ENCODE measurements at regions not wholly inside any gene's neighbourhood (a gene's known extent, or its start where the extent isn't known, plus 50 kb on each side); places are given as distances from the start of the nearest gene placed in this dataset.

DNA sequence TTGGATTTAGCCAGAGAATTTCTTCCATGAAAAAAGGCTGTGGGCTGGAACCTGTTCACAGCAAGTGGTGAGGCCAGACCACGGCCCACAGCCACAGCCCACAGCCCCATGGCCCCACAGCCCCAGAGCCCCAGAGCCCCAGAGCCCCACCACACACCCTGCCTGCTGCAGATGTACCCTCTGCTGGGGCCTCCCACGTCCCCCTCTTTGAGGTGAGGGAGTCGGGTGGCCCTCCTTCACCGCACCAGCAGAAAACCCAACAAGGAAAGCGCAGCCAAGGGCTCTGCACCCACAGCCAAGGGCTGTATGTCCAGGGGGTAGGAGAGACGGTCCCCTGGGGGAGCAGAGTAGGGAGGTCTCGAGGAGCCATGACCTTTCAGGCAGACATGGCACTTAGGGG is 327.5 kb upstream of the DIO3 start:
- no peak for DNase-seq

DNA sequence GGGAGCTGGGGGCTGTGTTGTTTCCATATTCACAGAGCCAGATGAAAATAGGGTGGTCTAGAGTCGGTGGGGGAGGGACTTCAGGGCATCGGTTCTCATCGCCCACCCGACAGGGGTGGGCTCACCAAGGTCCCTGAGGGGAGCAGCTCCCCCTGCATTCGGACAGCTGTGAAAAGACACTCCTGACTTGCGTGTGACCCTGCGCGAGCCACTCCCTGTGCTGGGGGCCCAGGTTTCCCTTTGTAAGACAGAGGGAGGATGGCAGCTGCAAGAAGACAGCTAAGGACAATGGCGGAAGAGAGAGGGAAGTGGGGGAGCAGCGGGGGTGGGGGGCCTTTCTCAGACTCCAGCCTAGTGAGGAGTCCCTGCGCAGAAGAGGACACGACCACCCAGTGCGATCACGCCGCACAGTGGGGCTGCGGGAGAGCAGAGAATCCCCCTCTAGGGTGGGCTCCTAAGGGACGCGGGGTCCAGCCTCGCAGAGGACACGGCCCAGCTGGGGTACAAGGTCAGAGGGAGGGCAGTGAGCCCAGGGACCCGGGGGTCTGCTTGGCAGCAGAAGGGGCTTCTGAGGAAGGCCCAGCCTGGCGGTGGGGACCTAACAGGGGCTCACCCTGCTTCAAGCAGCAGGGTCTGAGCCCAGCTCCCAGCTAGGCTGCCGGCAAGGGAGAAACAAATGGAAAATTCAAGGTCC is 326.9 kb upstream of the DIO3 start:
- no peak for DNase-seq

DNA sequence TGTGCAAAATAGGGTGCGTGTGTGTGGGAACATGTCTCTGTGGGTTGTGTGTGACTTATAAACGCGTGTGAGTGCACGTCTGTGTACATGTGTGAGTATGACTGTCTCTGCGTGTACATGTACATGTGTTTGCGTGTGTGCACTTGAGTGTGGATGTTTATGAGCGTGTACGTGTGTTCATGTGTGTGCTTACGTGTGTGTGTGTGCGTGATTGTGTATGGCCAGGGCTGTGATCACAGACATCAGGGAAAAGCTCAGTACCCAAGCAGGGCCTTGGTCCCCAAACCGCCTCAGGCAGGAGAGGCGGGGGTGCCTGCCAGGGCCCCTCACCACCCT is 326.3 kb upstream of the DIO3 start:
- DNase-seq: no peak

DNA sequence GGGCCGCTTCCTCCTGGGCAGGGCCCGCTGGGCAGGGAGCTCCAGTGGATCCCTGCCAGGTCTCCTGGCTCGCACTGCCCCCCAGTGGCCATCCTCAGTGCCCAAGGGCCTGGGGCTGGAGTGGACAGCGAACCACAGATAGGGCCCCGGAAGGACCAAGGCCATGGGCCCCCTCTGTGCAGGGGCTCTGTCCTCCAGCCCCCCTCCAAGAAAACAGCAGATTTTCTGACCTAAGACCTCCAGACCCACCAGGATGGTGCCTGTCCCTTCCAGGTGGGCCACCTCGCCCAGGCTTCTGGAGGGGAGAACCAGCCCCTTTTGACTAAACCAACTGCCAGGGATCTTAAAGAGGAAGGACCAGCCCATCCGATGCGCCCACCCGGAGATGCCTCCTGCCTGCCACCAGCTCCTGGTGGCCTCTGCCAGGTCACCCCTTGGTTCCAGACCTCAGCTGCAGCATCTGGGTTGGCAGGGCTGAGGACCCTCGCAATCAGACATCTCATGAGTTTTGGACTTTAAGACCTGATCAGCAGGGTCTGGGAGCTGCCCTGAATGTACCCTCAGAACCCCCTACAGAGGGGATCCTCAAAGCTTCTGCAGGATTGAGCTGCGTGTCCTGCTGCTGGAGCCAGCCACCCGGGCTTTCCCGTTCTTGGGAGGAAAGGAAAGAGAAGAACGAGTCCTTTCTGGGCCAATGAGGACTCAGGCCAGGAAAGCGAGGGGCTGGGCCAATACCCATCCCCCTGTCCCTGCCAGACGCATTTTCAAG is 325.8 kb upstream of the DIO3 start:
- DNase-seq: peak; percentile 74

DNA sequence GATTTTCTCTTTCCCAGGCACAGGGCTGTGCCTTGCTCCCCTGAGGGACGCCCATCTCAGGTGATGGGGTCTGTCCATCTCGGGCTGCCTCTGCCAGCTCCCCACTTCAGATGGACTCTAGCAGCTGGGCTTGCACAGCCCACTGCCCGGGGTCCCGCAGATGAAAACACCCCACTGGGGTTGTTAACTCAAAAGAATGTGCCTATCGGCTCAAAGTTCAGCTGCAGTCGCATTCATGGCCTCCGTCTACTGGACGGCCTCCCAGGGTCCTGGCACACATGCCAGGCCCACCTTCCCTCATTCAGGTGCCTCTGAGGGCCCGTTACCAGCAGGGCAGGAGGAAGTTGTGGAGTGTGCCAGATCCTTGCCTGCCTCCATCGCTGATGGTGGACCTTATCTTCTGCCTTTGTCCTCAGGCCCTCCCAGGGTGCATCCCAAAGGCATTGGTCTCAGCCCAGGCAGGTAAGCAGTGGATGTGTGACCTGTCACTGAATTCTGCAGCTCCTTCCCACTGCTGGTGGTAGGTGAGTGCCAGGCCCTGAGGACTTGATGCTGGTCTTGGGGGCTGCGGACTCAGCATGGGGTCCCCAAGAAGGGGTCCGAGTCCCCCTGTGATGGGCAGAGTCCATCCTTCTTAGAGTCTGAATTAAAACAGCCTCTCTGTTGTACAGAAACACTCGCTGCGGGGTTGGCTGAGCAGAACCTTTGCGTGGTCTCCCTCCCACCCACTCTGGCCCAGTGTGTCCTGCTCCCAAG is 324.6 kb upstream of the DIO3 start:
- no peak for DNase-seq

DNA sequence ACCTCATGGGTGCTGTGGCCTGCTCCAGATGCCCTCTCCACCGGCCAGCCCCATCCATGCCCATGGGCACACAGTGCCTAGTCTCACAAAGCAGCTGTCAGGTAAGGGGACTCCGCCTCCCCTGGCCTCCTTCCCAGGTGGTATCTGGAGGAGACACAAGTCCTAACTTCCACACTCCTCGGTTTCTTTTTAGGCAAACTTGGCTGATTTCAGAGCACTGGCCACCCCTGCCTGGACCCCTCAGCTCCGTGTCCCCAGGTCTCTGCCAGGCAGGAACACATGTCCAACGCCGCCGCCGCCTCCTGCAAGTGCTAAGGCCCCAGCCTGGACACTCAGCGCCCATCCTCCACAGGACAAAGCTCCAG is 324.1 kb upstream of the DIO3 start:
- DNase-seq: no peak

DNA sequence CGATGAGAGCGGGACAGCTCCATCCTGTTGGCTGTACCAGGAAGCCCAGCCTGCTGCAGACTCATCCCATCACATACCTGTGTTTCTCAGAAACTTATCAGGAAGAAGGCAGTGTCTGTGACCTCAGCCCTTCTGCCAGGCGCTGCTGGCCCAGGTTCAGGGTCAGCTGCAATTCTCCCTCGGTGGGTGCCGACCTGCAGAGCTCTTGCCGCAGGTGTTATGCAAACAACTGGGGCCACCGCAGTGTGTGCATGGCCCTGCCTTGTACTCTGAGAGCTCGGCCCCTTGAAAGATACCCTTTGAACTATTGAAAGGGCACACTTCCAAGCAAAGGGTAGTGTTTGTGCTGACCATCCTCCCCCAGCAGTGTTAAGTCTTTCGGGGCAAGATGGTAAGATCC is 322.2 kb upstream of the DIO3 start:
- no peak for DNase-seq

DNA sequence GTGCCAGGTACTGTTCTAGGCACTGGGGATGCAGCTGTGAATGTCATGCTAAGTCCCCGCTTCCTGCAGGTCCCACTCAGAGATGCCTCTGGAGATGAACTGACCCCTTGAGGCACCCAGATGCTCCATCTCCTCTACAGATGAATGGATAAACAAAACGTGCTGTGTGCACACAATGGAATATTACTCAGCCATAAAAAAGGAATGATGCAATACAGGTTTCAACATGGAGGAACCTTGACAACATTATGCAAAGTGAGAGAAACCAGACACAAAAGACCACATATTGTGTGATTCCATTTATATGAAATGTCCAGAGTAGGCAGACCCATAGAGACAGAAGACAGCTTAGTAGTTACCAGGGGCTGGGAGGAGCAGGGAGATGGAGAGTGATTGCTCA is 320.1 kb upstream of the DIO3 start:
- no peak for DNase-seq

DNA sequence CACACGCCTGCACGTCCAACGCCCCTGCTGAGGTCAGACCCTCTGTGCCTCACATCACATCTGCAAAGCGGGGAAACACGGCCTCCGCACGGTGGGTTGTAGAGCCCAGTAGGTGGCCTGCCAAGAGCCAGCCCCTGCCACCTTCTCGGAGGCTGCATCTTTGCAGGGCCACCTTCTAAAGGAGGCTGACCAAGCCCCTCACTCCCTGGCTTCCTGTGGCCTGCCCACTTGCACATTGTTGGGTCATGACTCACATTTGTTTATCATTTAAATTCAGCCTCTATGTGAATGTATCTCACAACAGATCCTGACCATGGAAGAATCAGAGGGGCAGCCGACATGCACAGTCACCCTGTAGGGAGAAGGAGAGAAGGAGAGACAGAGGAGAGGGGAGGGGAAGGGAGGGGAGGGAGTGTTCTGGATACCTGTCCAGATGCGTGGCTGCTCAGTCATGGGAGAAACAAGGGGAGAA is 319.5 kb upstream of the DIO3 start:
- no peak for DNase-seq

DNA sequence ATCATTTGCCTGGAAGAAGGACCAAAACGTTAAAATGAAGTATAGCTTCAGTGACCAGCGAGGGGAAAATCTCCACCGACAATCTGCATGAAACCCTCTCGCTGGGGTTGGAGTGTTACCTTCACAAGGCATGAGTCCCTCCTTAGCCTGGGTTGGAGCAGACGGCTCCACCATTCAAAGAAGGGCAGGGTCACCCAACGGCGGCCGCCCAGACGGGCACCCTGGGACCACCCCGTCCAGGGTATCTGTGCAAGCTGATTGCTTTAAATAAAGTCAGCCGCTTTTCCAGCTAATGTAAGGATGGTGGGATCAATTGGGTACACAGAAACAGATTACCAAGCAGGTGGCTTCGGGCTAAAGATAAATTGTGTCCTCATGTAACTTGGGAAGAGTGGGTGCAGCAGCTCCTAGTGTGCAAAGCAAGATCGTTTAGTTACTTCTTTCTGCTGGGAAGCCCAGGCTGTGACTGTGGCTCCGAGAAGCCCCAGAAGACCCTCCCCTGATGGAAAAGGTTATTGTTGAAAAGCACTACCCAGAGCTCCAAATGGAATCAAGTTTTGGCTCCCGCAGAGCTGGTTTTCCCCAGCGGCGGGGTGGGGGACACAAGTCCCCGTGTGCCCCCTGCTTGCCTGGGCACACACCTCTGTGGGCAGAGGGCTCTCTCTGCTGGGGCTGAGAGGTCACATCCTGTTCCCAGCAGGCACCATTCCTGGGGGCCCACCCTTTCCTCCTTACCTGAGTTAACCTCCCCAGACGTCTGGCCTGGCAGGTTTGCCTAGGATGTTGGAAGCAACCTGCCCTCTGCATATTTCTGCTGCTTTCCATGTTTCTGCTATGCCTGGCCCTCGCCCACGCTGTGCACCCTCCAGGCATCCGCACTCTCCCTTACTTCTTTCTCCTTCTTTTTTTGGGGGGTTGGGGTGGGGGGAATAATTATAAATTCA is 318.6 kb upstream of the DIO3 start:
- no peak for DNase-seq

DNA sequence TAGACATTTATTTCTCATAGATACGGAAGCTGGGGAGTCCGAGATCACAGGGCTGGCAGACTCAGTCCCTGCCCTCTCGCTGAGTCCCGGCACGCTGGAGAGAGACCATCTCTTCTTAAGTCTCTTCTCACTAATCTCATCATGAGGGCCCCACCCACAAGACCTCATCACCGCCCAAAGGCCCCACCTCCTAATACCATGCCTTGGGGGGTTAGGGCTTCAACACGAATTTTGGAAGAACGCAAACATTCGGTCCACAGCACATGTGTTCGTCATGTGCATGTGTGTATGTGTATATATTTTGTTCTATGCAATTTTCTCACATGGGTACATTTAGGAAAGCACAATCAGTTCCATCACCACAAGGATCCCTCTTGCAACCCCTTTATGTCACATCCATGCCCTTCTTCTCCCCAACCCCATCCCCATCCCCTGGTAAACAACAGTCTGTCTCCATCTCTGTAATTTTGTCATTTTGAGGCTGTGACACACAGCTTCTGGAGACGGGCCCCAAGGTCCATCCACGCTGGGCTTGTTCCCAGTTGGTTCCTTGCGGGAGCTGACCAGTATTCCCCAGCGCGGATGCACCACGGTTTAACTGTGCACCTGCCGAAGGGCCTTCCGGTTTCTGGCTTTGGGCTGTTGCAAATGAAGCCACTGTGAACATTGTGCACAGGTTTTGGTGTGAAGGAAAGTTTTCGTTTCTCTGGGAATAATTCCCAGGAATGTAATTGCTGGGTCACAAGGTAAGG is 317.5 kb upstream of the DIO3 start:
- DNase-seq: no peak

DNA sequence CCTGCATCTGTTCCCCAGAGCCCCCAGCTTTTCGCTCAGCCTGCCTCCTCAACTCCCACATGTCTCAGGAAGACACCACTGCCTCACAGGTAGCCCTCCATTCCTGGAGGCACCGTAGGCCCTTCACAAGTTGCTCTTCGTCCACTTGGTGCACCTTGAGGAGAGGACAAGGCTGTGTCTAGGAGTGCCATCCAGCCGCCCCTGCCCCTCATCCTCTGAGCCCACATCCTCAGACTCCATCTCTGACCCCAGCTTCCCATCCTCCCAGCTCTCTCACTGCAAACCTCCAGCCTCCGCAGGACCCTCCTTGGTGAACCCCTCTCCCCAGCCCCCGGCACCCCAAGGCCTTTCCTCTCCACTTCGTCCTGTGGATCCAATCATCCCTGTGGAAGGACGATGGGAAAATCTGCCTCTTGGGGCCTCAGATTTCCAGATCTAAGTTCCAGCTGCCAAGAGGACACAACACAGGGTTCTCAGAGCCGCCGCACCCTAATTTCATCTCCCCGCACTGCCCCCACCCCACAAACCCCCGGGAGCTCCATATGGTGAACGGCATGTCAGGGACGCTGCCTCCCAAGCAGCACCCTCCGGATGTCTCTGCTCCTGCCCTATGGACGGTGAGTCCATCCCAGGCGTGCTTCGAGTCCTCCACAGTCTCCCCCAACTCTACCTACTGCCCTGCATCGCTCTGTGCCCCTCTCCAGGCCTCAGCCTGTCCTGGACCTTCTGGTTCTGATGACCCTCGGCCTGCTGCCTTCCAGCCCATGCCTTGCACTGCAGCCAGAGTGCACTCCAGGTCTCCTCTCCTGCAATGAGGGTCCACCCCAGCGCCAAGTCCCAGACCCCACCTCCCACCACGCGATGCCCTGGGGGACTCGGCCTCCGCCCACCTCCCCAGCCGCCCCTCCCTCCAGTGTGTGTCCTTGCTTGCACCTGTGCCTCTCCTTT is 314.1 kb upstream of the DIO3 start:
- no peak for DNase-seq

DNA sequence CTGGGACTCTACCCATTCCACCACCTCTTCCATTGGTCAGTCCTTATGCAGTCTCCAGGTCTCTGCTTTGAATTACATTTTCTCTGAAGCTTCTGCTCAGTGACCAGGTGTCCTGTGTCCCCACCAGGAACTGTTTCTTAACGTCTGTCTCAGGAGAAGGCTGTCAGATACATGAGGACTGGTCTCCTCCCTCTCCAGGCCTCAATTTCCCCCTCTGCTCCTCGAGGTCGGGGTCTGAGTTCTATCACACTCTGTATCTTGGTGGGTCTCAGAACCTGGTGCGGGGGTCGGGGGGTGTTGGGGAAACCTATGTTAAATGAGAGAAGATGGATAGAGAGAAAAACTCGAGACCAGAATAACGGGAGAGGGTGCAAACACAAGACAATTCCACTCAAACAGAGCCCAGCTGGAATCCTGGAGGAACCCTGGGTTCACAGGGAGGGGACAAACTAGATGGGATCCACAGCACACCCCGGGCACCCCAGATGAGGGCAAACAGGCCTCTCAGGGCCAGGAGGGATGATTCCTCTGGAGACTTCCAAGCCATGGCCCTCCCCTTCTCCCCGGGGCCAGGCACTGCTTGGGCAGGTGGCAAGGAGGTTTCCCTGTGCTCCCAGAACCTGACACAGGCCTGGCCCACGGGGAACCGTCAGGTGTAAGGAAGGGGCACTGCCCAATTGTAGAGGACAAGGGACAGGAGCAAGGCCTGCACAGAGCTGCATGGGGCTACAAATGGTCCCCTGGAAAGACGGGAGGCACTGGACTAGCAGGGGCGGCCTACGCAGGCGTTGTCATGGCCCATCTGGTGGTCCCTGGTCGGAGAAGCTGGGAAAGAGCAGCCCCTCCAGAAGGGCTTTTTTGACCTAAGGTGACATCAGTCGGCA is 313.2 kb upstream of the DIO3 start:
- DNase-seq: no peak

DNA sequence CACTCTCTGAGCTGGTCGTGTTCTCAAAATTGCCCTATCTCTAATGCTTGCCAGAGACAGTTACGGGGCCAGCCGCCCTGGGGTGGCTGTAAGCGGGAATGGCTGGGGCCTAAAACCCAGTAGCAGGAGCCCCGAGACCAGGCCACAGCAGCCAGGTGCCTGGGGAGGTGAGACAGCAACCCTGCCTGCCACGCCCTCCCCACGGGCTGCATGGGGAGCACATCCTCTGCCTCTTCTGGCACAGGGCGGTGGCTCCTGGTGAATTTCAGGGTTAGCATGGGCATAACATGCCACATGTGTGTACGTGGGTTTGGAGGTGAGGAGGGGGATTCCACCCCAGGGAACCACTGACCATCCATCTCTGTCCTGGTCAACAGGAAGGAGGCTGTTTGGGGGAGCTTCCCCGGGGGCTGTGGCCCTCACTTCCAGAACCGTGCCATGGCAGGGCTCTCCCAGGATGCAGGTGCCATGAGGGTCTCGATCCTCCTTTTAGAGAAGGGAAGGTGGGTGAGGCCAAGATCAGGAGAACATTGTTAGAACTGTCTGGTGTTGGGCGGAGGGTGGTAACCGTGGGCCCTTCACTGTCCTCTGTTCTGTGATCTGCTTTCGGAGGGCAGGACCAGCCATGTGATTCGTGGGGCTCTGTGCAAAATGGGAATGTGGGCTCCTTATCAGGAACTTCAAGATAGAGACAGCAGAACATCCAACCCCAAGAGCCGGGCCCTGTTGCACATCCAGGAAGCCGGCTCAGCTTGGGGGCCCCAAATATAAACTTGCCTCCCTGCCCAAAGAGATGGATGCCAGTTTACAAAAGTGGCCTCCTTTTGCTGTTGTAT is 312.2 kb upstream of the DIO3 start:
- no peak for DNase-seq

DNA sequence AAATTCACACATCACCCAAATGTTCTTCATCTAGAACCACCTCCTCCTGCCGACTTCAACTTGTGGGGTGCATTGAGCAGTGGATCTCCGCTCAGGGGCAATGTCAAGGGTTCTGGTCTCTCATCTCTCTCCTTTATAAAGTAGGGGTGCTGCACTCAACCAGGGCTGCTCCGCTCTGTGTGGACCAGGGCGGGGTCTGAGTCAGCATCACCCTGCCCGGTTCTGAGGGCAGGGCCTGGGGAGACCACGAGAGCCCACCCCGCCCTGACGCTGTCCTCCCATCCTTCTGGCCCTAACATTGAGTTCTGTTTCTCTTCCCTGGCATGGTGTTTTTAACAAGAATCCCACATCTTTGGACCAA is 311.6 kb upstream of the DIO3 start:
- no peak for DNase-seq

DNA sequence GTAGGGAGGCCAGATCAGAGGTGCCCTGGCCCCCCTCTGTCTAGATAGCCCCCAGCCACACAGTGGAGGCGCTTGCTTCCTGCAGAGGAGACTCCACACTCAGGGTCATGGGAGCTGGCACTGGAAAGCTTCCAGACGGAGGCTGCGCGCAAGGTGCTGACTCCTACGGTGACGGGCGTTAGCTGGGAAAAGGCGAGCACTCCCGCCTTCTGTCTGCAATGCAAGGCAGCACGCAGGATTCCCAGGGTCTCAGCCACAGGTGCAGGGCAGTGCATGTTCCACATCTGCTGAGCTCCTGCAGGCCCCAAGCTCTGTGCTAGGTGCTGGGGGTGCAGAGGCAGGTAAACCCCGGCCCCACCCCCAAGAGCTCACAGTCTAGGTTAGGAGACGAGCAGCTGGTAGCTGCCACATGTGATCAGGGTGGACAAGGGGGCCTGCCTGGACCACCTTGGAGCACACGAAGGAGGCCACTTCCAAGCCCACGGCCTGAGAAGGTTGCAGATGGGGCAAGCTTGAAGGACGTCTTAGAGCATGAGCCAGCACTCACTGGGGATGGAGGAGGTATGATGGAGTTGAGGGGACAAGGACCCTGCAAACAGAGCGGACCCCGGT is 310.9 kb upstream of the DIO3 start:
- DNase-seq: no peak

DNA sequence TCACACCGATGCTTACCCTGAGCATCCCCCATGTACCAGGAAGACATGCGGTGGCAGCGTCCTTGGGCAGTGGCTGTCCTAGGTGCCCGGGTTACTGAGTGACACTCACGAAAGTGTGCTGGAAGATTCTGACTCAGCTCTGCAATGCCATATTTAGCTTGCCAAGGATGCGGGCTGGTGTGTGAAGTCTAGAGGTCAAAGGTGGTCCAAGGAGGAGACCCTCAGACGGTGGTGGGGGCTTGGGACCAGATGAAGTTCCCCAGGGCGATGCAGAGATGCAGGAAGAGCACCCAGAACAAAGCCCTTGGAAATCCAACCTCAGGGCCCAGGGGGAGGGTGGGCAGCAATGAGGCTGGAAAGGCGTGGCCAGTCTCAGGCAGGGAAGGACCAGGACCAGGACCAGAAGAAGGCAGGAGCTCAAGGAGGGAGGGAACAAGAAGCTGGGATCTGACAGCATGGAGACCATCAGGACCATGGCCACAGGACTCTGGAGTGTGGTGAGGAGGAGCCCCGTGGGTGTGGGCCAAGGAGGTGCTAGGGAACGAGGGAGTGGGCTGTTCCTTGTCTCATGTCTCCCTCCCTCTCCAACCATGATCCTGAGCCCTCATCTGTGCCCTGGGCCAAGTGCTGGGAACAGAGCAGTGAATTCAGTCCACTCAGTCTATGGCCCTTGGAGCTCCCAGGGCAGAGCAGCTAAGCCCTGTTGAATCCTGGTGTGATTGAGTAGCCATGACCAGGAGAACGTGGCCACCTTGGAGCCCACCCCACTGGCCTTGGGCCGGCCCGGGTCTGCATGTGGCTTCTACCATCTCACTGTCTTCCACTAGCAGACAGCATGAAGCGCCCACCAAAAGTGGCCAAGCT is 310.1 kb upstream of the DIO3 start:
- DNase-seq: no peak

Measured in hematopoietic multipotent progenitor cell treated with erythropoietin and hydrocortisone succinate and interleukin-3 and kit ligand, for 6 days (in vitro differentiated cells).